ENCODE measurements at regions not wholly inside any gene's neighbourhood (a gene's known extent, or its start where the extent isn't known, plus 50 kb on each side); places are given as distances from the start of the nearest gene placed in this dataset.

- no peak overlapping the region for H3K4me3 Mint-ChIP-seq
Measured at GRCh38 chr10:29064680-29065079, 224.2 kb upstream of the LYZL1 start.

GRCh38 chr10:29067161-29067560 is 221.7 kb upstream of the LYZL1 start:
- Mint-ChIP-seq H3K27me3 (ENCODE audit: insufficient read depth) (peaks cover 18% of the 10 kb centered on the region), H3K4me3 (no peak overlapping the region), H3K36me3 (ENCODE audit: low read depth) (no peaks in the 10 kb centered on the region), H3K4me1 (ENCODE audit: low read depth) (peaks cover 9% of the 10 kb centered on the region), H3K27ac (no peak overlapping the region), H3K9me3 (no peaks in the 10 kb centered on the region)
- no peak for TF ChIP-seq CTCF (IDR thresholded peaks at IDR 0.05)
- DNase-seq: no peak

More at GRCh38 chr10:29064680-29065079, 224.2 kb upstream of the LYZL1 start:
- H3K4me1 Mint-ChIP-seq (ENCODE audit: low read depth): peaks cover 9% of the 10 kb centered on the region
- H3K27me3 Mint-ChIP-seq (ENCODE audit: insufficient read depth): peaks cover 16% of the 10 kb centered on the region
- H3K9me3 Mint-ChIP-seq: no peaks in the 10 kb centered on the region
- H3K27ac Mint-ChIP-seq: no peak overlapping the region
- no peak for TF ChIP-seq CTCF (IDR thresholded peaks at IDR 0.05)
- H3K36me3 Mint-ChIP-seq (ENCODE audit: low read depth): no peaks in the 10 kb centered on the region
- peak; percentile 14 for DNase-seq

DNA sequence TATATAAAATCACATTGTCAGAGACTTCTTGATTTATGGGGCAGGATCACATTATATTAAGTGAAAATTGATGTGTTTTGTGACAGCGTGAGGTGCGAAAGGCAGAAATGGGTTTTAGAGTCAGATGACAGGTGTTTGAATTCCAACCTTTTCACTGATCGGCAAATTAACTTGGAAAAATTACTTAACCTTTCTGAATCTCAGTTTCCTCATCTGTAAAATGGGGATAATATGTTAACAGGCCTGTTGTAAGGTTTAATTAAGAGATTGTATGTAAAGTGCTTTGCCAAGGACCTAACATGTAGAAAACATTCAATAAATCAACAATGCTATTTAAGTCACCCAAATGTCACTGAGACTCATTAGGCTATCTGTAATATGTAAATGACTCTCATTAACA is 221.2 kb upstream of the LYZL1 start:
- no peak for TF ChIP-seq CTCF (IDR thresholded peaks at IDR 0.05)
- no peak overlapping the region for H3K27ac Mint-ChIP-seq
- no peaks in the 10 kb centered on the region for H3K36me3 Mint-ChIP-seq (ENCODE audit: low read depth)
- no peaks in the 10 kb centered on the region for H3K9me3 Mint-ChIP-seq
- no peak for DNase-seq
- peaks cover 9% of the 10 kb centered on the region for H3K4me1 Mint-ChIP-seq (ENCODE audit: low read depth)
- no peak overlapping the region for H3K4me3 Mint-ChIP-seq
- peaks cover 23% of the 10 kb centered on the region for H3K27me3 Mint-ChIP-seq (ENCODE audit: insufficient read depth)

DNA sequence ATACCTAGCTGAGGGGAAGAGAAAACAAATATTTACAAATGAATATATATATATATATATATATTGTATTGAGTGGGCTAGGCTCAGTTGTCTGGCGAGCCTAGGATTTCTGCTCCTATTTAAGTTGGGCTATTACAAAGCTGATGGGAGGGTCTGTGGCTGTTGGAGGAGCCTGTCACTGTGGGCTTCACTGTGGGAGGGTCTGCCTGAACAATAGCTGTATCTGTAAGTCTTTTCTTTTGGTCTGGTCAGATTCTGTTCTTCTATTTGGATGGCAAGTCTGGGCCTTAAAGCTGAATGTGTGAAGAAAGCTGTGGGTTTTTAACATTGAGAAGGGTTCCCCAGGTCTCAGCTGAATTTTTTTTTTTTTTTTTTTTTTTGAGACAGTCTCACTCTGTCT is 220.6 kb upstream of the LYZL1 start:
- Mint-ChIP-seq H3K4me1 (ENCODE audit: low read depth) (peaks cover 9% of the 10 kb centered on the region), H3K27ac (no peak overlapping the region), H3K36me3 (ENCODE audit: low read depth) (no peaks in the 10 kb centered on the region), H3K9me3 (no peaks in the 10 kb centered on the region), H3K4me3 (no peak overlapping the region), H3K27me3 (ENCODE audit: insufficient read depth) (peaks cover 28% of the 10 kb centered on the region)
- no peak for TF ChIP-seq CTCF (IDR thresholded peaks at IDR 0.05)
- no peak for DNase-seq

DNA sequence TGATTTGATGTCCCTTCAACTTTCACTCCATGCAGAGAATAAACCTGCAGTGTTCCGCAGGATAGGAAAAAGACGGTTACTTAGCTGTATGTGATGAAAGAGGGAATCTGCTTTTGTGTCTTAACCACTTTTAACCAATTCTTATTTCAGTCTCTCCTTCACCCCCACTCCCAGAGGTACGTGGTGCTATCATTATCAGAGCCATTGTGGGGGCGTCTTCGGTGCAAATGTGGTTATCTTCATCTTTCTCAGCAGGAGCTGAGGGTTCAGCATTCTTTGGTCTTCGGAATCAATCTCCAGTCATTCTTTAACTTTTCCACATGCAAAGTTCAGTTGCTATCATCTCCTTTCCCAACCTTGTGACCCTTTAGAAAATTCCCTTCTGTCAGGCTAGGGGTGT is 219.9 kb upstream of the LYZL1 start:
- peaks cover 6% of the 10 kb centered on the region for H3K4me1 Mint-ChIP-seq (ENCODE audit: low read depth)

More for the DNA sequence above, 219.9 kb upstream of the LYZL1 start:
- Mint-ChIP-seq H3K27ac (no peak overlapping the region), H3K4me3 (no peak overlapping the region), H3K27me3 (ENCODE audit: insufficient read depth) (peaks cover 35% of the 10 kb centered on the region), H3K9me3 (no peaks in the 10 kb centered on the region), H3K36me3 (ENCODE audit: low read depth) (no peaks in the 10 kb centered on the region)
- no peak for TF ChIP-seq CTCF (IDR thresholded peaks at IDR 0.05)
- no peak for DNase-seq

Measured in HFFc6 (cell line).